GM19395 (cell line): ENCODE measurements at regions not wholly inside any gene's neighbourhood (a gene's known extent, or its start where the extent isn't known, plus 50 kb on each side); places are given as distances from the start of the nearest gene placed in this dataset.
"Not testable (repeated sequence)": the region's sequence is repeated elsewhere in the genome, so short reads cannot be mapped to it uniquely, and the experiment has no call there.

Experiments
- ATAC-seq: cut with Tn5 transposase; IDR thresholded peaks from one replicate; pipeline ENCODE4 v1.9.1; 2021; ENCODE audit warnings: mild to moderate bottlenecking, moderate library complexity; ENCODE audit not compliant: unreplicated experiment

DNA sequence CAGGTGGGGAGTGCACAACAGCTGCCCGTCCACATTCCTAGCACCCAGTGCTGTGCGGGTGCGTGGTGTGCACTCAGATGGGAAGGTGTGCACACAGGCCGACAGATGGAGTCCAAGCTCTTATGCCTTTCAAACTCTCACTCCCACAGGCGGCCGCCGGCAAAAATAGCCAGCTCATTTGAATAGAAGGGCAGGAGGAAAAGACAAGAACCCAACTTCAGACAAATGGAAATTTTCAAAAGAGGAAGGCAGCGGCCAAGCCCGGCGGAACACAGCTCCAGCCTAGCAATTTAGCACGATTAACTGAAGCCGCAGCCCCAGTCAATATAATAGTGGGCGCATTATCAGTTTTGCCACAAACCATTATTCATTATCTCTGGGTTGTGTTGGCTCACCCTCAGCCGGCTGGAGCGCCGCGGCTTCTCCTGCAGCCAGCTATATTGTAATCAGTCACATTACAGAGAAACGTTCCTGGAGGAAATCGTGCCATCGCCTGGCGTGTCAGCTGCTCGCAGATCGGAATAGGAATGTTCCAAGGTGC lies 103.9 kb upstream of the SEC14L1 start:
- no peak for ATAC-seq

DNA sequence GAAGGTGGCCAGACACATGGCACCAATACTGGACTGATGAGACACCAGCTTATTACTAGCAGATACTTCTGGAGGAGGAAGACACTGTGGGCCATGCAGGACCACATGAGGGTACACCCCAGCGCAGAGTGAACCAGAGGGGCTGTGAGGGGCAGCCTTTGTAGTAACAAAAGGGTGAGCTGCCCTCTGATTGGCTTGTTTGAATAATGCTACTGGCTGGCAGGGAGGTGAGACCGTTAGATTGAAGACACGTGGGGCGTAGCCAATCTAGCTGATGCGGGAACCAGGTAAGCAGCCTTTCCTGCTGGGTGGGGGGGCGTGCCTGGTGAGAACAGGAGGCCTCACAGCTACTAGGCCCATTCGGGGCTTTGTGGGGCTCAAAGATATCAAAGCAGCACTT lies 102.8 kb upstream of the SEC14L1 start:
- ATAC-seq: no peak

DNA sequence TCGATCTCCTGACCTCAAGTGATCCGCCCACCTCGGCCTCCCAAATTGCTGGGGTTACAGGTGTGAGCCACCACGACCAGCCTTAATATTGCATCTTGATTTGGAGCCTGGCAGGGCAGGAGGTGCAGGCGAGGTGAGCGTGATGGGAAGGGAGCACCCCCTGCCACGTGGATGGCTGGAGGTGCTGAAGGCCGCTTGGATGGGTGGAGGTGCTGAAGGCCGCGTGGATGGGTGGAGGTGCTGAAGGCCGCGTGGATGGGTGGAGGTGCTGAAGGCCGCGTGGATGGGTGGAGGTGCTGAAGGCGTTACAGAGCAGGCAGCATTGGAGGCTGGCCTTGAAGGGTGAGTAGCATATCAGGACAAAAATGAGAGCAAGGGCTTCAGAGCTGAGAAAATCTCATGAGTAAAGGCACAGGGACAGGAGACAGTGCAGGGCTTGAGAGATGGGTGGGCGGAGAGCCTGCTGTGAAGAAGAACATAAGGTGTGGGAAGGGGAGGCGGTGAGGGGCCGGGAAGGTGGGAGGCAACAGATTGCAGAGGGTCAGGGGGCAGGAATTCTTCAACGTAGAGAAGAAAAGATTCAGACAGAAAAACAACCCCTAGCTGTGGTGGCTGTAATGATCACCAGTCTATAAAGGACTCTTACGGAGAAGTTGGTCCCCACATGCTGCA lies 101.7 kb upstream of the SEC14L1 start:
- ATAC-seq: no peak

DNA sequence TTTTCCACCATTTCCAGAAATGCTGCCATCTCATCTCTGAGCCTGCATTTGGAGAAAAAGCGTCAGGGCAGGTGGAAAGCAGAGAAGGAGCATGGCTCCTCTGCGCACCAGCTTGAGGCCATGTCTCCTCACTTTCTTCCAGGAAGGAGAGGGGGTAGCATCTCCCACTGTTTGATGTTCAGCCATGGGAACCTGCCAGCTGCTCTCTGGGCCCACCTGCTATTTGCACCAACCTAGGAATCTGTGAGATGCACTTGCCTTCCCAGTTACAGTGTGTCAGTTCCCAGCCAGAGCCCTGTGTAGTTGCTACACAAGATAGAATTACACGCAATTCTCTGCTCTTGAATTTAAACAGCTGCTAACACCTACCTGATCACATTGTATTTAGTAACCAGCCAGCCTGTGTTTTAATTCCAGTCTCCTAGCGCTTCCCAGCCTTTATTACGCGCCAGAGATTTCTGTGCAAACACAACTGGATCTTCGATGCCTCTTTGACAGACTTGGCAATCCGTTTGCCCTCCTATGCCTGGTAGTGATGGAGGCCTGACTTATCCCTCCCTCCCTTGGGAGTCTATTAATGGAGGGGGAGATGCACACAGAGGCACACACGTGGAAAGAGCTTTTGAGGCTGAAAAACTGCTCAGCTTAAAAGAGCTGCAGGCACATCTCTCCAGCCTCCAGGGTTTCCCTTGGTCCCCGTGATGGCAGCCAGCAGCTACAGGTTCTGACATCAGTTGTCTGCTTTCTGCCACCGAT lies 98.1 kb upstream of the SEC14L1 start:
- ATAC-seq: no peak

DNA sequence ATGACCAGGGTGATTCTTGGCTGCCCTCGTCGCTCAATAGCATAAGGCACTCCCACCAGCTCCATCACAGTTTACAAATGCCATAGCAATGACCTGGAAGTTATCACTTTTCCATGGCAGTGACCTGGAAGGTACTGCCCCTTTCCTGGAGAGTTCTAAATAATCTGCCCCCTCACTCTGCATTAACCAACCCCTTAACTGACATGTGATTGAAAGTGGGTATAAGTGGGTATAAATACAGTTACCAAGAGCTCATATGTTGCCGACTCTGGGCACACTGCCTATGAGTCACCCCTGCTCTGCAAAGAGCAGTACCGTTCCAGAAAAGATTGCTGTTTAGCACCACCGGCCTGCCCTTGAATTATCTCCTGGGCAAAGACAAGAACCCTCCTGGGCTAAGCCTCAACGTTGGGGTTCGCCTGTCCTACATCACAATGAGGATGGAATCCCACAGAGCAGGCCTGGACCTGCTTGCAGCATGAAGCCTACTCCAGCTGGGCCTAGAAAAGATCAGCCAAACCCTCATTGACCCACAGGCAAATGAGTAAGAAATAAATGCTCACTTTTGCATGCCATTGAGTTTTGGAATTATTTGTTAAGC lies 95.2 kb upstream of the SEC14L1 start:
- ATAC-seq: no peak

DNA sequence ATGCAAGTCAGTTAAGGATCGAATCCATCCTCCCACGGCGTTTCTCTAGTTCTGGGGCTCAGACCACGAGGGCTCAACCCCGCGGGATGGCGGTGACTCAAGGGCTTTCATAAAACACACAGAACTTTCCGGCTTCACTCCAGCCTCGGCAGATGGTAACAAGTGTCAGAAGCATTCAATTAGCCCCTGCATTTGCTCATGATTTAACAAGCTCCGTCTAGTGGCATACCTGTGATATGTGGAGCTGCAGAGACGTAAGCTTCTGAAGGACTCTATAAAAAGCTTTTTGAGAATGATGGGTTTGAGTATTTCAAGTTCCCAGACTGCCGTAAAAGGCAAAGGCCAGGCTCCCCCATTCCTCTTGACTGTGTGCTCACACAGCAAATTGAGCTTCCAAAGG lies 91.3 kb upstream of the SEC14L1 start:
- no peak for ATAC-seq

DNA sequence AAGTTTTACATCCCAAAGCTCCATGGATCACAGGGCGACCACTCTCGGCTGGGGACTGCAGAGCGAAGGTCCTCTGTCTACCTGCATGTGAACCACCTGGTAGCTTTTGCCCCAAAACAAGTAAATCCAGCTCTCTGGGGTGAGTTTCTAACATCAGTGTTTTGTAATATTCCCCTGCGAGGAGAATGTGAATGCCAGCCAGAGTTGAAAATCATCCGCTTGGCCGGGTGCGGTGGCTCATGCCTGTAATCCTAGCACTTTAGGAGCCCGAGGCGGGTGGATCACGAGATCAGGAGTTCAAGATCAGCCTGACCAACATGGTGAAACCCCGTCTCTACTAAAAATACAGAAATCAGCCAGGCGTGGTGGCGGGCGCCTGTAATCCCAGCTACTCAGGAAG lies 89.9 kb upstream of the SEC14L1 start:
- ATAC-seq: not testable (repeated sequence)

DNA sequence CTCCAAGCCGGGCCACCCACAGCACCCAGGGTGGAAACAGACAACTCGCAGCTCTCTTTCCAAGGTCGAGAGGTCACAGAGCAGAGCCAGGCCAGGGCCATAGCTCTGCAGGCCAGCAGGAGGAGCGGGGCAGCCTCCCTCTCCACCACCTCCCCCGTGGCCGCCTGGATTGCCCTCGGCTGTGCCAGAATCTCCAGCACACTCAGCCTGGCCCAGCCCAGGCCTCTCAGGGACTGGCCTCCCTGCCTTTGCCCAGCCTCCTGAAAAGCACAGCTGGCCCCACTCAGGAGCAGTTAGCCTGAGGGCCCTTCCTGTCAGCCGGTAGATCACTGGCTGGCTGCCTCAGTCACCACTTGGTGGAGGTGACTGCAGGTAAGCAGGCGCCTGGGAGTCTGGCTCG lies 85.8 kb upstream of the SEC14L1 start:
- no peak for ATAC-seq

DNA sequence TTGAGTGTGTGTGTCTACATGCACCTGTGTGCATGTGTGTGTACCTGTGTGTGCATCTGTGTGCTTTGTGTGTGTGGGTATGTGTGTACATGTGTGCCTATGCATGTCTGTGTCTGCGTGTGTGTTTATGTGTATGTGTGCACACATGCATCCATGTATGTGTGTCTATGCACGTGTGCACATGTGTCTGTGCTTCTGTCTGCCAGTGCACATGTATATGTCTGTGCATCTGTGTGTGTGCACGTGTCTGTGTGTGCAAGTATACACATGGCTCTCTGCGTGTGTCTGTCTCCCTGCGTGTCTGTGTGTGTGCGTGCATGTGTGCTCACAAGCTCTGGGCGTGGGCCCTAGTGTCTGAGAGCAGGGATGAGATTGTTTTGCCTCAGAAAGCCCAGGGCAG lies 85.3 kb upstream of the SEC14L1 start:
- no peak for ATAC-seq

DNA sequence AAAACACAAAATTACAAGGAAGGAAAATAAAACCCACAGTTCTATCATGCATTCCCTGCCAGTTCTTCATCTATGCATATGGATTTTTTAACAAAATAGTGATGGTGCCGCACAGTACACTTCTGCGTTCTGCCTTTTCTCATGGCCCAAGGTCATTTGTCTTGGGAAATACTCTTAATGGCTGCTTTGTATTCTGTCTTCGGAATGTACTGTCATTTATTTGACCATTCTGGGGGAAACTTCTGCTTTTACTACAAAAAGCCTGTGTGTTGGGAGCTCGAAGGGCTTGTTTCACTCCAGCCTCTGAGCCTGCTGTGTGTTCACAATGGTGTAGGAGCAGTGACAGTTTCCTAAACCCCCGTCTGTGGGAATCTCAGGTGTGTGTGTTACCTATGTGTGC lies 82.8 kb upstream of the SEC14L1 start:
- ATAC-seq: no peak

DNA sequence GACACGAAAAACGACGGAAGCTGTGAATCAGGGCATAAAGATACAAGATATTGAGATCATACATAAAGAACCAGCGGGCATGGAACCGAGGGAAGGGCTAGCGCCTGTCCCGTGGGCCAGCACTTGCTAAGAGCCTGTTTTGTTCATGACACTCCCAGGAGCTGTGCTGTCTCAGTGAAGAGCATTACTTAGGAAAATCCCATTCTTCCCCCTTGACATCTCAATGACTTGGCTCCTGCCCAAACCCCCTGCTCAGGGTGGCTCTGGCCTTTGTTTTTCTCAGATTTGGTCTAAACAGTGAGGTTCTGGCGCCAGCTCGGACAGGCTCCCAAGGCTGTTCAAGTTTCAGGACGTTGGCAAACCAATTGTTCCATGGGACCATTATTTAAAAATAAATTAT lies 79.1 kb upstream of the SEC14L1 start:
- ATAC-seq: no peak

DNA sequence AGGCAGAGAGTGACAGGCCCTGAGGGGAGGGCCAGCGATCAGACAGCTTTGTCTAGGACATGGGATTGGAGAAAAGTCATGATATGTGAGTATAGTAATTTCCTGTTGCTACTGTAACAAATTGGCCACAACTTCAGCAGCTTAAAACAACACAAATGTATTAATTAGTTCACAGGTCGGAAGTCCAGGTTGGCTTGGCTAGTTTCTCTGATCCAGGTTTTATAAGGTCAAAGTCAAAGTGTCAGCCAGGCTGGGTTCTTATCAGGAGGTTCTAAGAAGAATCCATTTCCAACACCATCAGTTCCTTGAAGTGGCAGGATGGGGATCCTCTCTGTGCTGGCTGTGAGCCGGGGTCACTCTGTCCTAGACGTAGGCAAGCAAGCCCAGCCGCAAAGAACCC lies 76.2 kb upstream of the SEC14L1 start:
- no peak for ATAC-seq

DNA sequence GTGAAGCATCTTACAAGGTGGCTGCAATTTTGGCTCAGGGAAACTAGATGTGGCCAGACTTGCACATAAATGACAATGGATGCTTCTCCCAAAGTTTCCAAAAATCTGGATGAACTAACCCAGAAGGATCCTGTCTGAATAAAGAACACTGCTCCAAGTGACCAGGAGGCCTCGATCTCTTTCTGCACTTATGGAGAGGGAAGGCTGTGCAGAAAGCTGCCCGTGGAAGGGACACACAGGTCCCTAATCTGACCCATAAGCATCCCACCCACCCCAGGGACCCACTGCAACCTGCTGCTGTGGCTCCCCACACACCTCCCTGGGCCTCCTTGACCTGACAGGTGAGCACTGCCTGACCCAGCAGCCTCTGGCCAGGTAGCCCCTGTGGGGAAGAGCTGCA lies 74.6 kb upstream of the SEC14L1 start:
- ATAC-seq: no peak

DNA sequence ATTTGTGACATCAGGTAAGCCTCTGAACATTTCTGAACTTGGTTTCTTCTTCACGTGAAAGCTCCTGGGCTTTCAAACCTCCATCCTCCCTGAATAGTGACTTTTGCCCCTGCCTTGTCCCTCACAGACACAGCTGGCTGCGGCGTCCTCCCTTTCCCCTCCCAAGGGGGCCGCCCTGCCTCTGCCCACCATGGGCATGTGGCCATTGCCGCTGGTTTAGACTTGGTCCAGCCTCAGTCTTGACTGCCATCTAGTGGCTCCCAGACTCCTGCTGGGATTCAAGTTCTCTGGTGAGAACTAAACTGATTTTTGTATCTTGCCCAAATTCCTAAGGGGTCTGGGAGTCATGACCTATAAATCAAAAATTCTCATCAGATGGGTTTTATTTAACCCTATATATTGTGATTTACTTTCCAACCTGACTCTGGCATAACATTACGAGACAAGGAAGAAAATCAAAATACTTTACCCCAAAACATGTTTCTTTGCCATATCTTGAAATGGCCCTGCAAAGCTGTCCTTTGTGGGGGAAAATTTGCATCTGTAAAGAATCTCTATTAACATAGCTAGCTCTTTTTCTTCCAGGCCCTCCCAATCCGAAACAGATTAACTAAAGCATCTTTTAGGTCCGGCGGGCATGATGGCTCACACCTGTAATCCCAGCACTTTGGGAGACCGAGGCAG lies 73.9 kb upstream of the SEC14L1 start:
- ATAC-seq: not testable (repeated sequence)

DNA sequence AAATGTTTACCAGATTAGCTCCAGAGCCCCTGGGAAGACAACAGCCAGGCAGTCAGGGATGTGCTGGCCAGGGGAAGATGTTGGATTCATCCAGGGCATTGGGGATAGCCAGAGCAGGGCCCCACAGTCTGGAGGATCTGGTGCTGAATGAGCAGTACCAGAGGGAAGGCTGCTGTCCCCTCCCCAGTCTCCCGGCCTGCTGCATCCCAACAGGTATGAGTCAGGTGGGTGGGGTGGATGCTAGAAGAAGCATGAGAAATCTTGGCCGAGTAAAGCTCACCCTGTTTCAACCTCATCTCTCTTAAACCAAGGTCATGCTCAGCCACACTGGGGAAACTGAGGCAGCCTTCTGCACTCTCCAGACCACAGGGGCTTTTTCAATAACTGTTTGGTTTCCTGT lies 71.9 kb upstream of the SEC14L1 start:
- ATAC-seq: no peak

DNA sequence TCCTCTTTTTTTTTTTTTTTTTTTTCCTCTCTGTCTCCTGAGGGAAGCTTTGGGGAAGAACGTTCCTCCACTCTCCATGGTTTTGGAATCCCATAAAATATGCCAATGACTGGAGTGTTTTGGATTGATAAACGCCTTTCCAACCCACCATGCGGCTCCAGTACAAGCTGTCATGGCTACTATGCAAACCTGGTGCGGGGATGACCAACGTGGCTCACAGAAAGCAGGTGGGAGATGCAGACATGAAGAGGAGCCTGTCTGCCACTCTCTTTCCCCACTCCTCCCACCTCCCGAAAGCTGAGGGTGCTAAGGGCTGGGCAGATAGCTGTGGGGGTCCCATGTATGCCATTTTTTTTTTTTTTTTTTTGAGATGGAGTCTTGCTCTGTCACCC lies 69.9 kb upstream of the SEC14L1 start:
- no peak for ATAC-seq

DNA sequence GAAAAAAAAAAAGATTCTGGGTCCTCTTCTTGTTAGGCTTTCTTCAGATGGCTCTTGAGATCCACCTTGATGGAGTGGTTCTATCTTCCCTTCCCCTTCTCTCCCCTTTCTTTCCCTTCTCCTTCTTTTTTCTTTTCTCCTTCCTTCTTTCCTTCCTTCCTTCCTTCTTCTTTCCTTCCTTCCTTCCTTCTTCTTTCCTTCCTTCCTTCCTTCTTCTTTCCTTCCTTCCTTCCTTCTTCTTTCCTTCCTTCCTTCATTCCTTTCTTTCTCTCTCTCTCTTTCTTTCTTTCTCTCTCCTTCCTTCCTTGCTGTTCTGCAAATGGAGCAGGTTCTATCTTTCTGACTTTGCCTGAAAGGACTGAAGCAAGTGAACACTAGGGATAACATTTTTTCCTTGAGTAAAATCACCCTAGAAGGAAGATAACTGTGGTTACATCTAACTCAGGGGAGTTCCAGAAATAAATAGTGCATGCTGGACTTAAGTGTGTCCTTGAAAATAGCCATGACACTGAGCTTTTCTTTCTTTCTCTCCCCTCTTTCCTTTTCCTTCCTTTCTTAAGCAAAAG lies 68.8 kb upstream of the SEC14L1 start:
- ATAC-seq: no peak

DNA sequence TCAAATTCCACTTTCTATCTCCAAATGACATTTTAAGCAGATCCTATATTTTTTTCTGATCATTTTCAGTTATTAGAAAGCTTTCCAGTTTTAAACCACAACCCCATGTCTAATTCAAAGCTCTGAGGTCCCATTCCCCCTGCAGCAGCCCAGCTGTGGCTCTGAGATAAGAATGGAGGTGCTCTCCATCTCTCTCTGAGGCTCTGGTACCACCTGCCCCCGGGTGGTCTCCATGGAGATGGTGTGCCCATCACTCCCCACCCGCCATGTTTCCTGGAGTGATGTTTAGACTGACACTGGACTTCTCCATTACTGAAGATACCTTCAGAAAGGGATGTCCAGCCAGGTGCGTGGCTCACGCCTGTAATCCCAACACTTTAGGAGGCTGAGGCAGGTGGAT lies 68.1 kb upstream of the SEC14L1 start:
- ATAC-seq: no peak

DNA sequence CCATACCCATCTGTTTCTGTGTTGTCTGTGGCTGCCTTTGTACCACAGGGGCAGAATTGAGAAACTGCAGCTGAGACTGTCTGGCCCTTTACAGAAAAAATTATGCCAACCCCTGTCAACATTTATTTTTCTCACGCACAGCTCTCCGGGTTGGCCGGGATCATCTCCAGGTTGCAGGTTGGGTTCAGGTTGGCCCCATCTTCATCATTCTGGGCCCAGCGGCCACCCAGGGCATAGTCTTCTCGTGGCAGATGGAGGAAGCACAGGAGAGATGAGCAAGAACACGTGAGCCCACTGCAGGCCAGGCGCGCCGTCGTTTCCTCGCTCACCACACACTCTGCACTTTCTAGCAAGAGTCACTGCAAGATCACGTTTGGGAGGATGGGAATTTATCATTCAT lies 66.1 kb upstream of the SEC14L1 start:
- no peak for ATAC-seq

DNA sequence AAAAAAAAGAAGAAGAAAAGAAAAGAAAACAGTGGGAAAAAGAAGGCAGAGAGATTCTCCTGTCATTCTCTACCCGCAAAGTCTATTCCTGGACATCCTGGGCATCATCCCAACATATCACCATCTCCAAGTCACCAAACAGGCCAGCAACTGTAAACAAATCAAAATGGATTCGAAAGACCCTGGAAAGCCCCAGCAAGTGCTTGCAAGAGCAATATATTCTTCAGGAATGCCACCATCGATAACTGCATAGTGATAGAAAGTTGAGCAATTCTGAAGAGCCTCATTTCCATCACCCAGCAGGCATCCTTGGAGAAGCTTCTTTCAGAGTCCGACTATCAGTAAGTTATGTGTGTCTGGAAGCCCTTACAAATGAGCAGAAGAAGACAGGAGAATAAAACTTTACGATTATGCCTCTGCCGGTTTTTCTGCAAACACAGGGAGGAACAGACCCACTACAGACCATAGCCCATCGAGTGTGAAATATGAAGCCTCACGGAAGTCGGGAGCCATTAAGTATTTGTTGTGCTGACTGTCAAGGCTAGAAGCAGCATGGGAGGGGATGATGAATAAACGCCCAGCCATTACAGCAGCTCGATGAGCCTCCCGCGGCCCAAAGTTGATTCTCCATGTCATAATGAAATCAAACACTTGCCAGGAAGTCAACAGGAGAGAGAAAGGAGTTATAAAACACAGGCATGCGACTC lies 64.5 kb upstream of the SEC14L1 start:
- ATAC-seq: no peak

DNA sequence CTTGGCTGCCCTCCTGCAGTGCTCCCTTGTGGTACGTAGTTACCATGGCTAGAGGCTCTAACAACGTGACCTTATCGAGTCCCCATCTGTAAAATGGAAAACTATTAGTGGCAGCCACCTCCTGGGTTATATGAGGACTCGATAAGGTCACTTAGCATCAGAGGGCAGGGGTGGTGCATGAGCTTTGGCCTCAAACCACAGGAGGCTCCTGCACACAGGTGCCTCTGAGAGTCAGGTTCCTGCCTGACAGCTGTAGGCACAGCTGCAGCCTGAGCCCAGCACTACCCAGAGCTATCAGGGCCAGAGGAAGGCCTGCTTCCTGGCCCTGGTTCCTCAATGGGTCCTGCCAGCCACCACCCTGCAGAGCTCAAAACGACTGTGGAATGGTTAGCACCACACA lies 57.2 kb upstream of the SEC14L1 start:
- ATAC-seq: no peak
